GM12872 (cell line): ENCODE measurements at regions not wholly inside any gene's neighbourhood (a gene's known extent, or its start where the extent isn't known, plus 50 kb on each side); places are given as distances from the start of the nearest gene placed in this dataset.

Experiments
- CTCF ChIP-seq: IDR thresholded peaks from 3 replicates; pipeline ENCODE4 v1.5.1; 2011; ENCODE audit warnings: low read depth, mild to moderate bottlenecking, low read length, moderate library complexity; ENCODE audit not compliant: insufficient read depth

- TF ChIP-seq CTCF: no peak
Observed at GRCh38 chr11:45413156-45413858, 127.2 kb upstream of the SYT13 start.

GRCh38 chr11:45412521-45412920, 126.4 kb upstream of the SYT13 start:
- no peak for TF ChIP-seq CTCF

- no peak for TF ChIP-seq CTCF
Observed at GRCh38 chr11:45412051-45412471, 125.9 kb upstream of the SYT13 start.

- TF ChIP-seq CTCF: no peak
Observed at GRCh38 chr11:45411228-45411946, 125.2 kb upstream of the SYT13 start.

- TF ChIP-seq CTCF: no peak
Observed at GRCh38 chr11:45410391-45411227, 124.5 kb upstream of the SYT13 start.

GRCh38 chr11:45409587-45409986, 123.4 kb upstream of the SYT13 start:
- TF ChIP-seq CTCF: no peak

- no peak for TF ChIP-seq CTCF
Observed at GRCh38 chr11:45407226-45407625, 121.1 kb upstream of the SYT13 start.
